ENCODE measurements at regions not wholly inside any gene's neighbourhood (a gene's known extent, or its start where the extent isn't known, plus 50 kb on each side); places are given as distances from the start of the nearest gene placed in this dataset.

GRCh38 chr6:121917263-121917829 lies 481.9 kb downstream of the GJA1 start:
- TF ChIP-seq POLR2A (IDR thresholded peaks at IDR 0.05) (no peak), CTCF (IDR thresholded peaks at IDR 0.05) (no peak)

Data from vagina (tissue), 2 donors.